Cardiac muscle cell (in vitro differentiated cells and primary cell): ENCODE measurements at regions not wholly inside any gene's neighbourhood (a gene's known extent, or its start where the extent isn't known, plus 50 kb on each side); places are given as distances from the start of the nearest gene placed in this dataset.

Experiments used
- DNase-seq, 2 donors: peaks; one replicate each; pipeline versions ENCODE4 v3.0.0 to v3.0.0-alpha.2; 2010 to 2017; ENCODE audit warnings: low read depth in 1 of 2, low spot score in 1 of 2
- H3K27ac ChIP-seq: fragments of 200-600 bp; sonication (generic); 2 replicates; pipeline ENCODE4 v1.5.1; 2016
- H3K27me3 ChIP-seq: fragments of 200-600 bp; sonication (generic); 2 replicates; pipeline ENCODE4 v1.6.0; 2016; ENCODE audit warnings: control low read depth
- H3K36me3 ChIP-seq: fragments of 200-600 bp; sonication (generic); 2 replicates; pipeline ENCODE4 v1.5.1; 2016; ENCODE audit warnings: control low read depth
- H3K4me1 ChIP-seq: fragments of 200-600 bp; sonication (generic); 2 replicates; pipeline ENCODE4 v1.8.1; 2017; ENCODE audit warnings: low read depth, mild to moderate bottlenecking, mixed run types
- H3K4me3 ChIP-seq: fragments of 200-600 bp; sonication (generic); 2 replicates; pipeline ENCODE4 v1.5.1; 2016; ENCODE audit warnings: mild to moderate bottlenecking
- H3K9me3 ChIP-seq: fragments of 200-600 bp; sonication (generic); 2 replicates; pipeline ENCODE4 v1.5.1; 2017; ENCODE audit warnings: low read depth, mild to moderate bottlenecking, control low read depth
- CTCF ChIP-seq: IDR thresholded peaks from 2 replicates; pipeline ENCODE4 v1.5.1; 2012; ENCODE audit warnings: low read depth, mild to moderate bottlenecking, low read length

DNA sequence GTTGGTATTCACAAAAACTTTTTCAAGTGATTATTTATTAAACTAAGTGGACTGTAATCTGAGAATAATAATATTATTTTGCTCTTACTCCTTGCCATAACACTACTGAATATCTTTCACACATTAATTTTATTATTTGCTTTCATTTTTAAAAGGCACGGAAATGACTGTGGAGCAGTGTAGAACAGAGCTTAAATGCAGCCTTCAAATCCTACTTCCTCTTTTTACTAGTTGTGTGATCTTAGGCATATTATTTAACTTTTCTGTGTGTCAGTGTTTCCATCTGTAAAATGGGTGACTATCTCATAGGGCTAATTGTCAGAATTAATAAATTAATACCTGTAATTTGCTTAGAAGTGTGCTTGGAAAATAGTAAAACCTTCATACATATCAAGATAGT is 55.5 kb upstream of the SLC8A1 start:
- DNase-seq: no peak
- Histone ChIP-seq H3K36me3 (peaks cover 6% of the 10 kb centered on the region), H3K4me3 (peak overlapping the region; percentile 71), H3K27ac (peak overlapping the region; percentile 18), H3K9me3 (no peaks in the 10 kb centered on the region), H3K4me1 (peaks cover 21% of the 10 kb centered on the region), H3K27me3 (no peaks in the 10 kb centered on the region)
- TF ChIP-seq CTCF: no peak

GRCh38 chr2:40510304-40510703 is 58.4 kb upstream of the SLC8A1 start:
- peaks cover 6% of the 10 kb centered on the region for H3K36me3 ChIP-seq
- no peak for TF ChIP-seq CTCF
- H3K27ac ChIP-seq: peak overlapping the region; percentile 100
- H3K4me1 ChIP-seq: peaks cover 27% of the 10 kb centered on the region
- DNase-seq: no peak
- no peaks in the 10 kb centered on the region for H3K27me3 ChIP-seq
- H3K4me3 ChIP-seq: peak overlapping the region; percentile 71
- H3K9me3 ChIP-seq: no peaks in the 10 kb centered on the region

DNA sequence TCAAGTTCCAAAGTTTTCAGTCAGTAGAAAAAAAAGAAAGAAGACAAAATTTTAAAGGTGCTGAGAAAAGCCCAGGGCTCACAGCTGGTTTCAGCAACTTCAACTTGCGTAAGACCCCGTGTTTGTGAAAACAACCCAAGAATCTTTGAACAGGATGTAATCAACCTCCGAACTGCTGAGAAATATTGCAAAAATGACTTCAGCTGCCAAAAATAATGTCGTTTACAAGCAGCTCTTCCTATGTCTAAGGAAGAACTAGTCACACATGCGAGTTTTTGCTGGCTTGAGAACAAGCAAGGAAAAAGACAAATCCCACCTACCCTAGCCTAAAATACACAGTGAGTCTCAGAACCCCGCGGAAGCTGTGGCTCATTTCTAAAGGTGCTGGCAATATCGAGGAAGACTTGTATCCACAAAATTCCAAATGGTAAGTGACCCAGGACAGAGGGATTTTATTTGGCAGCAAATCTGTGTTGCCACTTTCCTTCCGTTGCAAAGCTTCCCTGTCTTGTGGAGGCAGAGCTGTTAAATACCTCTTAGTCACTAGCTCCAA is 59.8 kb upstream of the SLC8A1 start:
- TF ChIP-seq CTCF: no peak
- peaks cover 13% of the 10 kb centered on the region for H3K4me1 ChIP-seq
- H3K27ac ChIP-seq: peak overlapping the region; percentile 100
- H3K27me3 ChIP-seq: no peaks in the 10 kb centered on the region
- no peaks in the 10 kb centered on the region for H3K9me3 ChIP-seq
- DNase-seq: peak; percentile 22 to 93
- peaks cover 6% of the 10 kb centered on the region for H3K36me3 ChIP-seq
- H3K4me3 ChIP-seq: peak overlapping the region; percentile 71

DNA sequence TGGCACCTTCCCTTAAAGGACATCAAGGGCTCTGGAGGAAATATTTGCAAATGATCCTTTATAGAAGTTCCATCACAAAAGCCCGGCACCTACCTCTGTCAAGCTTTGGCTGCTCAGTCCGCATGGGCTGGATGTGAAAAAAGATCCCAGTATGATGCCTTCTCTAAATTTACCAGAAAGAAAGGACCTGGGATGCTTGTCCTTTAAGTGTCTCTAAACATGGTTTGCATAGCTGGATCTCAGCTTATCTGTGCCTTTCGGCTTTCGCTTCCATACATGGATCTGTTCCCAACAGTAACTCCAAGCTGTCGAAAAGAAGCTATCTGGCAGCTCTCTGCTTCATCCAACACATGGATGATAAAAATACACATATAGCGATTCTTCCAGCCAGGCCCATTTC is 60.4 kb upstream of the SLC8A1 start:
- no peak for TF ChIP-seq CTCF
- Histone ChIP-seq H3K36me3 (peaks cover 6% of the 10 kb centered on the region), H3K4me3 (peak overlapping the region; percentile 71), H3K4me1 (peaks cover 12% of the 10 kb centered on the region), H3K9me3 (no peaks in the 10 kb centered on the region), H3K27ac (peak overlapping the region; percentile 100), H3K27me3 (no peaks in the 10 kb centered on the region)
- peak; percentile 71 to 95 for DNase-seq

DNA sequence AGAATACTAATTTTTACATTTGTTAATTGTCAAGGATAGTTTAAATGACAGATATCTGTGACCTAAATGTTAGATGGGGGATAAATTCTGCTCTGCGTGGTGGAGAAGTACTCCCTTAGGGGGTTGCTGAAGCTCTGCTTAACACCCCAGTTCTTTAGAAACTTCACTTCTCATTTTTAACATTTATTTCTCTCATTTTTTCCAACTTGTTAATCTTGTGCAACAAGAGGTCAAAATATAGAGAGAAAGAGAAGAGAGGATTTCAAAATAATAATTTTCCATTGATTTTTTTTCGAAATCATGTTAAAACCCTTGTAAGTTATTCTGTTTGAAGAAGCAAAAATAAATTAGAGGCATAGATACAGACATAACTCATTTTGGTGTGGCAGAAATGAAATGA is 61.3 kb upstream of the SLC8A1 start:
- no peak for TF ChIP-seq CTCF
- Histone ChIP-seq H3K27me3 (no peaks in the 10 kb centered on the region), H3K4me1 (peaks cover 12% of the 10 kb centered on the region), H3K36me3 (peaks cover 6% of the 10 kb centered on the region), H3K4me3 (no peak overlapping the region), H3K9me3 (no peaks in the 10 kb centered on the region), H3K27ac (peak overlapping the region; percentile 100)
- no peak for DNase-seq
